NK-92 treated with Interleukin-12 subunit alpha and Interleukin-12 subunit beta, amount 100 ng/mL, for 24 hours (cell line): ENCODE measurements at regions not wholly inside any gene's neighbourhood (a gene's known extent, or its start where the extent isn't known, plus 50 kb on each side); places are given as distances from the start of the nearest gene placed in this dataset.

Experiments used
- DNase-seq: peaks from one replicate; lab custom pipeline; 2025; lab: John Stamatoyannopoulos, UW

- no peak for DNase-seq
Measured at GRCh38 chr11:104830508-104830907, 67.8 kb downstream of the CASP12 start.

GRCh38 chr11:104830080-104830479 lies 68.2 kb downstream of the CASP12 start:
- no peak for DNase-seq

GRCh38 chr11:104826772-104827171 lies 71.5 kb downstream of the CASP12 start:
- no peak for DNase-seq

- DNase-seq: no peak
Measured at GRCh38 chr11:104823657-104824056, 74.6 kb downstream of the CASP12 start.

- no peak for DNase-seq
Measured at GRCh38 chr11:104820431-104820830, 77.8 kb downstream of the CASP12 start.

- DNase-seq: no peak
Measured at GRCh38 chr11:104819603-104820002, 78.7 kb downstream of the CASP12 start.

- no peak for DNase-seq
Measured at GRCh38 chr11:104819107-104819506, 79.2 kb downstream of the CASP12 start.

GRCh38 chr11:104817973-104818372 lies 80.3 kb downstream of the CASP12 start:
- no peak for DNase-seq

- DNase-seq: no peak
Measured at GRCh38 chr11:104813532-104813931, 84.7 kb downstream of the CASP12 start.

GRCh38 chr11:104812103-104812788 lies 86.0 kb downstream of the CASP12 start:
- no peak for DNase-seq

- no peak for DNase-seq
Measured at GRCh38 chr11:104803776-104804175, 94.5 kb downstream of the CASP12 start.

GRCh38 chr11:104799251-104799650 lies 99.0 kb downstream of the CASP12 start:
- no peak for DNase-seq

- DNase-seq: no peak
Measured at GRCh38 chr11:104798789-104799188, 99.5 kb downstream of the CASP12 start.

GRCh38 chr11:104796301-104796700 lies 102.0 kb downstream of the CASP12 start:
- no peak for DNase-seq

GRCh38 chr11:104795501-104796213 lies 102.6 kb downstream of the CASP12 start:
- DNase-seq: no peak

GRCh38 chr11:104792861-104793260 lies 105.4 kb downstream of the CASP12 start:
- DNase-seq: no peak

- DNase-seq: no peak
Measured at GRCh38 chr11:104791896-104792295, 106.4 kb downstream of the CASP12 start.

GRCh38 chr11:104784684-104785460 lies 113.4 kb downstream of the CASP12 start:
- DNase-seq: no peak

- DNase-seq: no peak
Measured at GRCh38 chr11:104783241-104783640, 115.0 kb downstream of the CASP12 start.

GRCh38 chr11:104782377-104782754 lies 115.9 kb downstream of the CASP12 start:
- DNase-seq: no peak

- no peak for DNase-seq
Measured at GRCh38 chr11:104781719-104782376, 116.4 kb downstream of the CASP12 start.

GRCh38 chr11:104781037-104781436 lies 117.2 kb downstream of the CASP12 start:
- no peak for DNase-seq
